ENCODE measurements at regions not wholly inside any gene's neighbourhood (a gene's known extent, or its start where the extent isn't known, plus 50 kb on each side); places are given as distances from the start of the nearest gene placed in this dataset.
"Not testable (repeated sequence)": the region's sequence is repeated elsewhere in the genome, so short reads cannot be mapped to it uniquely, and the experiment has no call there.

- Histone ChIP-seq H3K9me3 (no peaks in the 10 kb centered on the region), H3K36me3 (no peaks in the 10 kb centered on the region), H3K27ac (no peak overlapping the region), H3K27me3 (no peaks in the 10 kb centered on the region), H3K4me1 (peaks cover 2 to 6% of the 10 kb centered on the region in 2 donors), H3K4me3 (no peak overlapping the region)
- DNase-seq (no peak), ATAC-seq (no peak)
- intact Hi-C loops (cut with DNase I; ENCODE audit: low total_unique reads) (no loop called here), in situ Hi-C loops (cut with MboI; ENCODE audit: low sequenced_read_pairs in 4 of 4) (no loop called here)
- TF ChIP-seq POLR2A (IDR thresholded peaks at IDR 0.05) (no peak), CTCF (IDR thresholded peaks at IDR 0.05 in 4 of 5, conservative IDR thresholded peaks at IDR 0.05 in 1 of 5) (no peak)
Measured at GRCh38 chr1:222004034-222004433, 262.1 kb upstream of the DUSP10 start.

- DNase-seq (no peak), ATAC-seq (no peak)
- intact Hi-C loops (cut with DNase I; ENCODE audit: low total_unique reads): no loop called here
- no peaks in the 10 kb centered on the region for H3K4me1 ChIP-seq
- no peaks in the 10 kb centered on the region for H3K9me3 ChIP-seq
- TF ChIP-seq CTCF (IDR thresholded peaks at IDR 0.05 in 4 of 5, conservative IDR thresholded peaks at IDR 0.05 in 1 of 5) (no peak), POLR2A (IDR thresholded peaks at IDR 0.05) (no peak)
- no peaks in the 10 kb centered on the region for H3K36me3 ChIP-seq
- in situ Hi-C loops (cut with MboI; ENCODE audit: low sequenced_read_pairs in 4 of 4): no loop called here
- no peak overlapping the region for H3K27ac ChIP-seq
- H3K27me3 ChIP-seq: no peaks in the 10 kb centered on the region
- no peak overlapping the region for H3K4me3 ChIP-seq
Measured at GRCh38 chr1:222002503-222002902, 260.6 kb upstream of the DUSP10 start.

GRCh38 chr1:222000131-222000530, 258.2 kb upstream of the DUSP10 start:
- H3K4me3 ChIP-seq: no peak overlapping the region
- no peaks in the 10 kb centered on the region for H3K4me1 ChIP-seq
- no peaks in the 10 kb centered on the region for H3K9me3 ChIP-seq
- DNase-seq: no peak
- H3K27me3 ChIP-seq: no peaks in the 10 kb centered on the region
- no peak for TF ChIP-seq POLR2A (IDR thresholded peaks at IDR 0.05)
- no peaks in the 10 kb centered on the region for H3K36me3 ChIP-seq
- no peak for ATAC-seq
- in situ Hi-C loops (cut with MboI; ENCODE audit: low sequenced_read_pairs in 4 of 4): no loop called here
- H3K27ac ChIP-seq: no peak overlapping the region
- intact Hi-C loops (cut with DNase I; ENCODE audit: low total_unique reads): no loop called here

- ATAC-seq (no peak), DNase-seq (no peak)
- no peak overlapping the region for H3K27ac ChIP-seq
- intact Hi-C loops (cut with DNase I; ENCODE audit: low total_unique reads) (no loop called here), in situ Hi-C loops (cut with MboI; ENCODE audit: low sequenced_read_pairs in 4 of 4) (no loop called here)
- H3K9me3 ChIP-seq: no peaks in the 10 kb centered on the region
- H3K4me1 ChIP-seq: no peaks in the 10 kb centered on the region
- no peaks in the 10 kb centered on the region for H3K27me3 ChIP-seq
- H3K36me3 ChIP-seq: no peaks in the 10 kb centered on the region
- no peak overlapping the region for H3K4me3 ChIP-seq
- TF ChIP-seq POLR2A (IDR thresholded peaks at IDR 0.05): no peak
- no peak for TF ChIP-seq CTCF (IDR thresholded peaks at IDR 0.05 in 4 of 5, conservative IDR thresholded peaks at IDR 0.05 in 1 of 5)
Measured at GRCh38 chr1:221998781-221999180, 256.9 kb upstream of the DUSP10 start.

GRCh38 chr1:221998186-221998612, 256.3 kb upstream of the DUSP10 start:
- H3K9me3 ChIP-seq: no peaks in the 10 kb centered on the region
- H3K36me3 ChIP-seq: no peaks in the 10 kb centered on the region
- no peak overlapping the region for H3K4me3 ChIP-seq
- H3K27ac ChIP-seq: no peak overlapping the region
- no peak for ATAC-seq
- H3K4me1 ChIP-seq: no peaks in the 10 kb centered on the region
- TF ChIP-seq CTCF (IDR thresholded peaks at IDR 0.05 in 4 of 5, conservative IDR thresholded peaks at IDR 0.05 in 1 of 5) (no peak), POLR2A (IDR thresholded peaks at IDR 0.05) (no peak)
- intact Hi-C loops (cut with DNase I; ENCODE audit: low total_unique reads): no loop called here
- in situ Hi-C loops (cut with MboI; ENCODE audit: low sequenced_read_pairs in 4 of 4): no loop called here
- H3K27me3 ChIP-seq: no peaks in the 10 kb centered on the region
- no peak for DNase-seq

- H3K9me3 ChIP-seq; intact Hi-C loops (cut with DNase I; ENCODE audit: low total_unique reads); H3K27ac ChIP-seq; H3K4me1 ChIP-seq; in situ Hi-C loops (cut with MboI; ENCODE audit: low sequenced_read_pairs in 4 of 4); H3K27me3 ChIP-seq; H3K4me3 ChIP-seq; H3K36me3 ChIP-seq; ATAC-seq: not testable (repeated sequence)
- DNase-seq: peak in 1 of 2 donors; percentile 15
Measured at GRCh38 chr1:221997012-221997411, 255.1 kb upstream of the DUSP10 start.
